ENCODE measurements at regions not wholly inside any gene's neighbourhood (a gene's known extent, or its start where the extent isn't known, plus 50 kb on each side); places are given as distances from the start of the nearest gene placed in this dataset.

DNA sequence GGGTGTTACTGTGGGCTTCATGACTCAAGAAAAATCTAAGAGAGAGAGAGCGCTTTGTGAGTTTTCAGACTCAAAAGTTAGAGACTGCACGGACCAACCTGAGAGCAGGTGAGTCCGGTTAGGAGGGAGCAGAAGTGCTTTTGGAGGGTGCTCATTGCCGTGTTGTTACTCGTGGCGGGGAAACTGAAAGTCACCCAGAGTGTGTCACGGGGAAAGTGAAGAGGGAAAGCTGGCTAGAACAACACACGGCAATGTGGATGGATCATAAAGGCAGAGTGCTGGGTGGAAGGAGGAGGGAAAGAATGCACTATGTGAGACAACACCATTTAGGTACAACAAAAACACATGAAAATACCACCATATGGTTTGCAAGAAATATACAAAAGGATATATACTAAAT is 112.3 kb downstream of the BDH1 start:
- Histone ChIP-seq H4K20me1 (ENCODE audit: insufficient read depth) (no peaks in the 10 kb centered on the region), H3K79me2 (ENCODE audit: insufficient read depth) (no peaks in the 10 kb centered on the region), H3K4me2 (ENCODE audit: unreplicated experiment) (no peak overlapping the region), H3K9ac (no peak overlapping the region), H2AFZ (no peak overlapping the region), H3K9me2 (ENCODE audit: insufficient read depth) (no peaks in the 10 kb centered on the region), H3F3A (ENCODE audit: insufficient read depth) (no peaks in the 10 kb centered on the region), H3K27me3 (replicated peaks; ENCODE audit: insufficient read depth) (peaks cover 38% of the 10 kb centered on the region), H3K36me3 (ENCODE audit: low read depth) (no peaks in the 10 kb centered on the region), H3K4me1 (ENCODE audit: insufficient read depth) (no peaks in the 10 kb centered on the region), H3K27ac (no peak overlapping the region), H3K4me3 (no peak overlapping the region), H3K9me3 (ENCODE audit: low read depth) (no peaks in the 10 kb centered on the region)
- no peak for TF ChIP-seq EZH2 (IDR thresholded peaks at IDR 0.05; ENCODE audit: insufficient read depth, poor library complexity, severe bottlenecking)
- in situ Hi-C loops (cut with MboI), result no loop called here
- no peak for DNase-seq
- WGBS, 2 experiments (ENCODE audit: low coverage in 1 of 2, low lambda C conversion rate in 2 of 2, missing lambda C conversion rate in 2 of 2), result 61 to 69% methylated on average over 8 of the region's 8 CpGs

DNA sequence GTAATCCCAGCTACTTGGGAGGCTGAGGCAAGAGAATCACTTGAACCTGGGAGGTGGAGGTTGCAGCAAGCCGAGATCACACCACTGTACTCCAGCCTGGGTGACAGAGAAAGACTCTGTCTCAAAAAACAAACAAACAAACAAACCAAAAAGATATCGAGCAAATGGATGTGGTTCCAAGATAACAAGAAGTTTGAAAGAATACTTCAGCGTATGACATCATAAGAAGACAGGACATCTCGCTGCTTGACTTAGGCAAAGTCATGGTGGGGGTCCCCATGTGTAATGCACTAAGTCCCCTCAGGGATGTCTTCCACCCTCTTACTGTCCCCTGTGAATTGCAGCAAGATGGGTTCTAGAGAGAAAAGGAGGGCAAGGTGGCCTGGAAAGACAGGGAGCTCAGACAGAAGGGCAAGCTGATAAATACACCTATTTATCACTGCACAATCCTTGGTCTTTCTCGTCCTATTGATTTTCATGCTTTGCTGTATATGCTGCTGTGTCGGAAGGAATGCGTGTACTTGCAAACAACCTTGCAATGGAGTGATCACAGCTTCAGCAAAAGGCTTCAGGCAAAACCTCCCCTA is 115.0 kb downstream of the BDH1 start:
- Histone ChIP-seq H3K79me2 (ENCODE audit: insufficient read depth) (no peaks in the 10 kb centered on the region), H3K9me3 (ENCODE audit: low read depth) (no peaks in the 10 kb centered on the region), H3K4me3 (no peak overlapping the region), H3K9ac (no peak overlapping the region), H4K20me1 (ENCODE audit: insufficient read depth) (no peaks in the 10 kb centered on the region), H3K27ac (no peak overlapping the region), H3K36me3 (ENCODE audit: low read depth) (no peaks in the 10 kb centered on the region), H3K4me2 (ENCODE audit: unreplicated experiment) (no peak overlapping the region), H3K9me2 (ENCODE audit: insufficient read depth) (no peaks in the 10 kb centered on the region), H3K4me1 (ENCODE audit: insufficient read depth) (no peaks in the 10 kb centered on the region), H2AFZ (no peak overlapping the region), H3F3A (ENCODE audit: insufficient read depth) (no peaks in the 10 kb centered on the region), H3K27me3 (replicated peaks; ENCODE audit: insufficient read depth) (peaks cover 38% of the 10 kb centered on the region)
- TF ChIP-seq EZH2phosphoT487 (IDR thresholded peaks at IDR 0.05; ENCODE audit: insufficient read depth, low read depth) (no peak), EZH2 (IDR thresholded peaks at IDR 0.05; ENCODE audit: insufficient read depth, poor library complexity, severe bottlenecking) (no peak)
- WGBS, 2 experiments (ENCODE audit: low coverage in 1 of 2, low lambda C conversion rate in 2 of 2, missing lambda C conversion rate in 2 of 2), result 68 to 69% methylated on average over 7 of the region's 7 CpGs
- in situ Hi-C loops (cut with MboI), result no loop called here
- DNase-seq, result no peak

GRCh38 chr3:197438906-197439305 is 116.9 kb downstream of the BDH1 start:
- Histone ChIP-seq H3F3A (ENCODE audit: insufficient read depth) (no peaks in the 10 kb centered on the region), H3K27ac (no peak overlapping the region), H4K20me1 (ENCODE audit: insufficient read depth) (no peaks in the 10 kb centered on the region), H3K9me3 (ENCODE audit: low read depth) (no peaks in the 10 kb centered on the region), H3K4me1 (ENCODE audit: insufficient read depth) (no peaks in the 10 kb centered on the region), H3K9me2 (ENCODE audit: insufficient read depth) (no peaks in the 10 kb centered on the region), H3K79me2 (ENCODE audit: insufficient read depth) (no peaks in the 10 kb centered on the region), H3K27me3 (replicated peaks; ENCODE audit: insufficient read depth) (peaks cover 42% of the 10 kb centered on the region), H3K4me2 (ENCODE audit: unreplicated experiment) (no peak overlapping the region), H3K36me3 (ENCODE audit: low read depth) (no peaks in the 10 kb centered on the region), H2AFZ (no peak overlapping the region), H3K9ac (no peak overlapping the region), H3K4me3 (no peak overlapping the region)
- no peak for DNase-seq
- WGBS, 2 experiments (ENCODE audit: low coverage in 1 of 2, low lambda C conversion rate in 2 of 2, missing lambda C conversion rate in 2 of 2), result 63 to 70% methylated on average over 3 of the region's 3 CpGs
- TF ChIP-seq EZH2 (IDR thresholded peaks at IDR 0.05; ENCODE audit: insufficient read depth, poor library complexity, severe bottlenecking) (no peak), EZH2phosphoT487 (IDR thresholded peaks at IDR 0.05; ENCODE audit: insufficient read depth, low read depth) (no peak)
- in situ Hi-C loops (cut with MboI), result no loop called here

- Histone ChIP-seq H4K20me1 (ENCODE audit: insufficient read depth) (no peaks in the 10 kb centered on the region), H3F3A (ENCODE audit: insufficient read depth) (peaks cover 11% of the 10 kb centered on the region), H3K9me2 (ENCODE audit: insufficient read depth) (no peaks in the 10 kb centered on the region), H3K27ac (no peak overlapping the region), H3K9ac (no peak overlapping the region), H2AFZ (no peak overlapping the region), H3K36me3 (ENCODE audit: low read depth) (no peaks in the 10 kb centered on the region), H3K4me2 (ENCODE audit: unreplicated experiment) (no peak overlapping the region), H3K27me3 (replicated peaks; ENCODE audit: insufficient read depth) (peaks cover 18% of the 10 kb centered on the region), H3K4me1 (ENCODE audit: insufficient read depth) (peaks cover 15% of the 10 kb centered on the region), H3K79me2 (ENCODE audit: insufficient read depth) (no peaks in the 10 kb centered on the region), H3K4me3 (no peak overlapping the region), H3K9me3 (ENCODE audit: low read depth) (no peaks in the 10 kb centered on the region)
- no peak for TF ChIP-seq EZH2phosphoT487 (IDR thresholded peaks at IDR 0.05; ENCODE audit: insufficient read depth, low read depth)
- TF ChIP-seq EZH2 (IDR thresholded peaks at IDR 0.05; ENCODE audit: insufficient read depth, poor library complexity, severe bottlenecking), result no peak
- DNase-seq, result no peak
- in situ Hi-C loops (cut with MboI), result no loop called here
- WGBS, 2 experiments (ENCODE audit: low coverage in 1 of 2, low lambda C conversion rate in 2 of 2, missing lambda C conversion rate in 2 of 2), result 84% methylated on average over 3 of the region's 3 CpGs
Observed at GRCh38 chr3:197435426-197435825, 120.3 kb downstream of the BDH1 start.

DNA sequence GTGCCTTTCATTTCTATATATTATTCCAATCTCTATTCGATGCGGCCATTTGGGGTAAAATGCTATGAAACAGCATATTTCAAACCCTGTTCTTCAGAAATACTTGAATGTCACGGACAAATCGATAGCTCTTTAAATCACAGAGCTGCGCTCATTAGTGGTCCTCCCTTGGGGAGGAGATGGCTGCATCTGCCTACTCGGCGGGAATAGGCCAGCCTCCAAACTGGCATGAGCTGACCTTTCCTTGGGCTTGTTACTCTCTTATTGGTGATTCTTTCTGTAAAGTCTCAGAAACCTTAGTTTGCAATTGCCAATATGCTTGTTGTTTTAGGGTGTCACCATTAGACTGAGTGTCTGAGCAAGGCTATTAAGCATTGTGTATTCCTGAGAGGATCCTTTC is 120.9 kb downstream of the BDH1 start:
- DNase-seq, result no peak
- in situ Hi-C loops (cut with MboI), result no loop called here
- WGBS, 2 experiments (ENCODE audit: low coverage in 1 of 2, low lambda C conversion rate in 2 of 2, missing lambda C conversion rate in 2 of 2), result 54 to 58% methylated on average over 7 of the region's 7 CpGs

More for the DNA sequence above, 120.9 kb downstream of the BDH1 start:
- Histone ChIP-seq H3K4me3 (no peak overlapping the region), H3K9me2 (ENCODE audit: insufficient read depth) (no peaks in the 10 kb centered on the region), H3K27ac (no peak overlapping the region), H3K4me2 (ENCODE audit: unreplicated experiment) (no peak overlapping the region), H3K4me1 (ENCODE audit: insufficient read depth) (peaks cover 15% of the 10 kb centered on the region), H3K9ac (no peak overlapping the region), H3K79me2 (ENCODE audit: insufficient read depth) (no peaks in the 10 kb centered on the region), H3K27me3 (replicated peaks; ENCODE audit: insufficient read depth) (peaks cover 14% of the 10 kb centered on the region), H3K9me3 (ENCODE audit: low read depth) (no peaks in the 10 kb centered on the region), H2AFZ (no peak overlapping the region), H4K20me1 (ENCODE audit: insufficient read depth) (no peaks in the 10 kb centered on the region), H3K36me3 (ENCODE audit: low read depth) (no peaks in the 10 kb centered on the region), H3F3A (ENCODE audit: insufficient read depth) (peaks cover 11% of the 10 kb centered on the region)
- no peak for TF ChIP-seq EZH2 (IDR thresholded peaks at IDR 0.05; ENCODE audit: insufficient read depth, poor library complexity, severe bottlenecking)
- no peak for TF ChIP-seq EZH2phosphoT487 (IDR thresholded peaks at IDR 0.05; ENCODE audit: insufficient read depth, low read depth)
